HG03342 (cell line): ENCODE measurements at regions not wholly inside any gene's neighbourhood (a gene's known extent, or its start where the extent isn't known, plus 50 kb on each side); places are given as distances from the start of the nearest gene placed in this dataset.
"Not testable (repeated sequence)": the region's sequence is repeated elsewhere in the genome, so short reads cannot be mapped to it uniquely, and the experiment has no call there.

Experiments
- ATAC-seq: cut with Tn5 transposase; IDR thresholded peaks from one replicate; pipeline ENCODE4 v1.9.1; 2021; ENCODE audit warnings: mild to moderate bottlenecking, moderate library complexity; ENCODE audit not compliant: unreplicated experiment

GRCh38 chrX:25810202-25810601, 327.9 kb upstream of the MAGEB18 start:
- ATAC-seq = no peak

GRCh38 chrX:25819879-25820278, 318.3 kb upstream of the MAGEB18 start:
- ATAC-seq = no peak

- no peak for ATAC-seq
These were observed 287.0 kb upstream of the MAGEB18 start for GRCh38 chrX:25851141-25851540.

GRCh38 chrX:25853002-25853479, 285.1 kb upstream of the MAGEB18 start:
- ATAC-seq = no peak

- ATAC-seq = no peak
These were observed 279.8 kb upstream of the MAGEB18 start for GRCh38 chrX:25858273-25858880.

- no peak for ATAC-seq
These were observed 277.8 kb upstream of the MAGEB18 start for GRCh38 chrX:25860322-25860721.

- ATAC-seq = no peak
These were observed 268.4 kb upstream of the MAGEB18 start for GRCh38 chrX:25869761-25870160.

GRCh38 chrX:25872786-25873185, 265.4 kb upstream of the MAGEB18 start:
- ATAC-seq = no peak

GRCh38 chrX:25873196-25873595, 264.9 kb upstream of the MAGEB18 start:
- ATAC-seq = no peak

- no peak for ATAC-seq
These were observed 259.3 kb upstream of the MAGEB18 start for GRCh38 chrX:25878806-25879205.

- not testable (repeated sequence) for ATAC-seq
These were observed 255.6 kb upstream of the MAGEB18 start for GRCh38 chrX:25882503-25882902.

- no peak for ATAC-seq
These were observed 240.4 kb upstream of the MAGEB18 start for GRCh38 chrX:25897758-25898157.

GRCh38 chrX:25905728-25906127, 232.4 kb upstream of the MAGEB18 start:
- not testable (repeated sequence) for ATAC-seq

GRCh38 chrX:25925946-25926345, 212.2 kb upstream of the MAGEB18 start:
- ATAC-seq = no peak

- ATAC-seq = no peak
These were observed 209.8 kb upstream of the MAGEB18 start for GRCh38 chrX:25928316-25928715.

- no peak for ATAC-seq
These were observed 197.1 kb upstream of the MAGEB18 start for GRCh38 chrX:25941087-25941486.

GRCh38 chrX:25941559-25942250, 196.4 kb upstream of the MAGEB18 start:
- ATAC-seq = no peak

GRCh38 chrX:25968920-25969319, 169.2 kb upstream of the MAGEB18 start:
- ATAC-seq = peak; percentile 68

- ATAC-seq = no peak
These were observed 161.3 kb upstream of the MAGEB18 start for GRCh38 chrX:25976683-25977310.

- no peak for ATAC-seq
These were observed 139.5 kb upstream of the MAGEB18 start for GRCh38 chrX:25998687-25999086.

GRCh38 chrX:26007462-26007861, 130.7 kb upstream of the MAGEB18 start:
- no peak for ATAC-seq

- ATAC-seq = no peak
These were observed 130.1 kb upstream of the MAGEB18 start for GRCh38 chrX:26008042-26008441.
